Endothelial cell (in vitro differentiated cells): ENCODE measurements at regions not wholly inside any gene's neighbourhood (a gene's known extent, or its start where the extent isn't known, plus 50 kb on each side); places are given as distances from the start of the nearest gene placed in this dataset.

Source experiments
- DNase-seq: peaks from one replicate; pipeline ENCODE4 v3.0.0; 2021; ENCODE audit warnings: low spot score
- H3K27ac Mint-ChIP-seq: one replicate; pipeline ENCODE4 v1.8.0; 2021; ENCODE audit warnings: mixed read lengths, inconsistent platforms; ENCODE audit not compliant: unreplicated experiment
- H3K27me3 Mint-ChIP-seq: one replicate; pipeline ENCODE4 v1.8.0; 2021; ENCODE audit warnings: mild to moderate bottlenecking, moderate library complexity, mixed read lengths, inconsistent platforms; ENCODE audit not compliant: unreplicated experiment
- H3K36me3 Mint-ChIP-seq: one replicate; pipeline ENCODE4 v1.8.0; 2021; ENCODE audit warnings: mild to moderate bottlenecking, low read depth, mixed read lengths, inconsistent platforms; ENCODE audit not compliant: unreplicated experiment
- H3K4me1 Mint-ChIP-seq: one replicate; pipeline ENCODE4 v1.8.0; 2021; ENCODE audit warnings: mild to moderate bottlenecking, mixed read lengths, inconsistent platforms; ENCODE audit not compliant: unreplicated experiment
- H3K4me3 Mint-ChIP-seq: one replicate; pipeline ENCODE4 v1.8.0; 2021; ENCODE audit warnings: mild to moderate bottlenecking, mixed read lengths, inconsistent platforms; ENCODE audit not compliant: unreplicated experiment
- H3K9me3 Mint-ChIP-seq: one replicate; pipeline ENCODE4 v1.8.0; 2021; ENCODE audit warnings: mixed read lengths, inconsistent platforms; ENCODE audit not compliant: unreplicated experiment
- CTCF ChIP-seq: fragments of 200-600 bp; sonication (generic); IDR thresholded peaks from one replicate; pipeline ENCODE4 v1.5.0; 2021; ENCODE audit warnings: antibody characterized with exemption; ENCODE audit not compliant: unreplicated experiment

GRCh38 chr1:13908128-13908527, 208.1 kb downstream of the PRDM2 start:
- Mint-ChIP-seq H3K27ac (no peak overlapping the region), H3K9me3 (no peaks in the 10 kb centered on the region), H3K4me1 (no peaks in the 10 kb centered on the region), H3K27me3 (no peaks in the 10 kb centered on the region), H3K4me3 (no peak overlapping the region), H3K36me3 (no peaks in the 10 kb centered on the region)
- TF ChIP-seq CTCF, result no peak
- DNase-seq, result no peak

GRCh38 chr1:13911697-13912619, 212.0 kb downstream of the PRDM2 start:
- Mint-ChIP-seq H3K36me3 (no peaks in the 10 kb centered on the region), H3K4me1 (no peaks in the 10 kb centered on the region), H3K9me3 (no peaks in the 10 kb centered on the region), H3K27me3 (no peaks in the 10 kb centered on the region), H3K27ac (no peak overlapping the region), H3K4me3 (no peak overlapping the region)
- DNase-seq, result no peak
- no peak for TF ChIP-seq CTCF

- Mint-ChIP-seq H3K4me3 (no peak overlapping the region), H3K4me1 (no peaks in the 10 kb centered on the region), H3K9me3 (no peaks in the 10 kb centered on the region), H3K27ac (no peak overlapping the region), H3K27me3 (no peaks in the 10 kb centered on the region), H3K36me3 (no peaks in the 10 kb centered on the region)
- no peak for DNase-seq
- TF ChIP-seq CTCF, result no peak
These were observed 213.4 kb downstream of the PRDM2 start for GRCh38 chr1:13913396-13913795.

DNA sequence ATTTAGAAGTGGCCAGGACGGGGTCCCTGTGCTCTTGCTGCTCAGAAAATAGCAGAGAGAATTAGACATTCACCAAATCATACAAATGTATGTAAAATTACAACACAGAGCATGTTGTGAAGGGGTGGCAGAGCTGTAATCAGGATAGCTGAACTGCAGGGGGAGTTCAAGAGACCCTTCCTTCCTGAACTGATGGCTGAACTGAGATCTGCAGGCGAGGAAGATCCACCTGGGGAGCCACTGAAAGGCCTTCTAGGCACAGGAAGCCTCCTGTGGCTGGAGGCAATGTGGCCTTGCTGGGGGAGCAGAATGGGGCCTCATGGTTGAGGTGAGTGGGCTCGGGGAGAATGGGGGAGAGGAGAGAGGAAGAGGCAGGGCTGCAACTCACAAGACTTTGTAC, 216.5 kb downstream of the PRDM2 start:
- no peak overlapping the region for H3K27ac Mint-ChIP-seq
- DNase-seq, result no peak

More for the DNA sequence above, 216.5 kb downstream of the PRDM2 start:
- Mint-ChIP-seq H3K9me3 (no peaks in the 10 kb centered on the region), H3K36me3 (no peaks in the 10 kb centered on the region), H3K4me1 (no peaks in the 10 kb centered on the region), H3K27me3 (no peaks in the 10 kb centered on the region), H3K4me3 (no peak overlapping the region)
- TF ChIP-seq CTCF, result no peak
